NB4 (cell line): ENCODE measurements at regions not wholly inside any gene's neighbourhood (a gene's known extent, or its start where the extent isn't known, plus 50 kb on each side); places are given as distances from the start of the nearest gene placed in this dataset.

ENCODE experiments used
- DNase-seq: peaks from one replicate; pipeline ENCODE4 v3.0.0; 2010; ENCODE audit warnings: low read depth
- H3K4me3 ChIP-seq: one replicate; pipeline ENCODE4 v1.5.1; 2011; ENCODE audit warnings: mild to moderate bottlenecking, low read depth, low read length, moderate library complexity
- CTCF ChIP-seq: IDR thresholded peaks from one replicate; pipeline ENCODE4 v1.5.1; 2012; ENCODE audit warnings: low read depth, low read length
- MAX ChIP-seq: IDR thresholded peaks from 2 replicates; pipeline ENCODE4 v1.6.1; 2011; ENCODE audit warnings: low read depth, low read length
- MYC ChIP-seq: IDR thresholded peaks from 2 replicates; pipeline ENCODE4 v1.6.1; 2011; ENCODE audit warnings: low read depth, low read length
- POLR2A ChIP-seq: IDR thresholded peaks from 2 replicates; pipeline ENCODE4 v1.6.1; 2011; ENCODE audit warnings: mild to moderate bottlenecking; ENCODE audit not compliant: insufficient read length; ENCODE audit errors: extremely low read depth

GRCh38 chr1:203421246-203421645, 54.4 kb upstream of the PRELP start:
- TF ChIP-seq POLR2A (no peak), CTCF (no peak), MAX (no peak), MYC (no peak)
- no peak for DNase-seq
- no peak overlapping the region for H3K4me3 ChIP-seq

GRCh38 chr1:203422116-203422515, 53.5 kb upstream of the PRELP start:
- no peak for DNase-seq
- no peak overlapping the region for H3K4me3 ChIP-seq

GRCh38 chr1:203422656-203423055, 53.0 kb upstream of the PRELP start:
- no peak for DNase-seq
- no peak overlapping the region for H3K4me3 ChIP-seq
- TF ChIP-seq MYC (no peak), POLR2A (no peak), CTCF (no peak), MAX (no peak)

More at GRCh38 chr1:203422116-203422515, 53.5 kb upstream of the PRELP start:
- TF ChIP-seq CTCF = no peak
- no peak for TF ChIP-seq MAX
- no peak for TF ChIP-seq POLR2A
- no peak for TF ChIP-seq MYC

- H3K4me3 ChIP-seq = no peak overlapping the region
- DNase-seq = no peak
- TF ChIP-seq CTCF = no peak
- no peak for TF ChIP-seq MYC
- no peak for TF ChIP-seq POLR2A
- no peak for TF ChIP-seq MAX
Measured at GRCh38 chr1:203424285-203424684, 51.3 kb upstream of the PRELP start.

- DNase-seq = no peak
- H3K4me3 ChIP-seq = no peak overlapping the region
- TF ChIP-seq MAX = no peak
- no peak for TF ChIP-seq CTCF
- no peak for TF ChIP-seq MYC
- TF ChIP-seq POLR2A = no peak
Measured at GRCh38 chr1:203424861-203425662, 50.5 kb upstream of the PRELP start.
